WTC11 (cell line): ENCODE measurements at regions not wholly inside any gene's neighbourhood (a gene's known extent, or its start where the extent isn't known, plus 50 kb on each side); places are given as distances from the start of the nearest gene placed in this dataset.
A peak's percentile ranks its signal among the peaks of the same experiment; 100 is the strongest.

Experiments
- ATAC-seq: fragments of 200-7000 bp; cut with Tn5 transposase; 2 replicates; pipeline ENCODE4 v1.10.0; 2021; ENCODE audit warnings: mild to moderate bottlenecking, moderate library complexity
- CTCF ChIA-PET: fragments of 300-600 bp; sonication (Branson Sonifier 250); formaldehyde crosslinking; loops from one replicate; lab custom pipeline; 2021; ENCODE audit warnings: antibody characterized with exemption; lab: Charles Lee
- POLR2A ChIA-PET: fragments of 350-600 bp; sonication (Branson Sonifier 250); formaldehyde crosslinking; loops from one replicate; lab custom pipeline; 2021; ENCODE audit warnings: antibody characterized with exemption; lab: Charles Lee
- DNase-seq: peaks from one replicate; pipeline ENCODE4 v3.0.0; 2021; ENCODE audit warnings: low spot score
- H3K27ac Mint-ChIP-seq: 2 replicates; pipeline ENCODE4 v1.8.0; 2021; ENCODE audit warnings: mixed read lengths
- H3K27me3 Mint-ChIP-seq: 2 replicates; pipeline ENCODE4 v1.8.0; 2021; ENCODE audit warnings: low read depth, mild to moderate bottlenecking, moderate library complexity, mixed read lengths
- H3K36me3 Mint-ChIP-seq: 2 replicates; pipeline ENCODE4 v1.8.0; 2021; ENCODE audit warnings: mixed read lengths
- H3K4me1 Mint-ChIP-seq: 2 replicates; pipeline ENCODE4 v1.8.0; 2022; ENCODE audit warnings: mixed read lengths
- H3K4me3 Mint-ChIP-seq: 2 replicates; pipeline ENCODE4 v1.8.0; 2021; ENCODE audit warnings: mild to moderate bottlenecking, moderate library complexity, mixed read lengths
- H3K9me3 Mint-ChIP-seq: 2 replicates; pipeline ENCODE4 v1.8.0; 2021; ENCODE audit warnings: mixed read lengths
- CBFB ChIP-seq: sonication (generic); formaldehyde crosslinking; IDR thresholded peaks from 2 replicates; pipeline ENCODE4 v1.8.1; 2022; ENCODE audit warnings: mild to moderate bottlenecking, low read depth, missing genetic modification reagents
- EMX1 ChIP-seq: fragments of 250-450 bp; sonication (Bioruptor Pico); IDR thresholded peaks from 2 replicates; pipeline ENCODE4 v1.8.0; 2021; ENCODE audit warnings: mild to moderate bottlenecking
- ETV6 ChIP-seq: sonication (generic); formaldehyde crosslinking; IDR thresholded peaks from 2 replicates; pipeline ENCODE4 v1.8.1; 2022; ENCODE audit warnings: mild to moderate bottlenecking, missing genetic modification reagents
- GRHL2 ChIP-seq: fragments of 250-450 bp; sonication (Bioruptor Pico); IDR thresholded peaks from 2 replicates; pipeline ENCODE4 v1.8.0; 2022; ENCODE audit warnings: mild to moderate bottlenecking, moderate library complexity; ENCODE audit not compliant: insufficient replicate concordance, severe bottlenecking
- GTF2I ChIP-seq: fragments of 250-450 bp; sonication (Bioruptor Pico); conservative IDR thresholded peaks from 2 replicates; pipeline ENCODE4 v1.4.0; 2021; ENCODE audit warnings: mild to moderate bottlenecking
- JAZF1 ChIP-seq: fragments of 250-450 bp; sonication (Bioruptor Pico); IDR thresholded peaks from 2 replicates; pipeline ENCODE4 v1.9.0; 2021; ENCODE audit warnings: moderate library complexity, mild to moderate bottlenecking, inconsistent platforms
- JUN ChIP-seq: sonication (generic); formaldehyde crosslinking; IDR thresholded peaks from 2 replicates; pipeline ENCODE4 v1.8.0; 2023; ENCODE audit warnings: mild to moderate bottlenecking, missing genetic modification reagents
- KAT7 ChIP-seq: sonication (generic); formaldehyde crosslinking; IDR thresholded peaks from 2 replicates; pipeline ENCODE4 v1.8.1; 2023; ENCODE audit warnings: missing genetic modification reagents, mild to moderate bottlenecking, borderline replicate concordance
- OVOL2 ChIP-seq: fragments of 250-450 bp; sonication (Bioruptor Pico); IDR thresholded peaks from 2 replicates; pipeline ENCODE4 v1.9.0; 2021; ENCODE audit warnings: mild to moderate bottlenecking, borderline replicate concordance
- SMAD3 ChIP-seq: sonication (generic); formaldehyde crosslinking; IDR thresholded peaks from 2 replicates; pipeline ENCODE4 v1.8.0; 2022; ENCODE audit warnings: missing genetic modification reagents, mild to moderate bottlenecking, borderline replicate concordance
- SOX15 ChIP-seq: fragments of 250-450 bp; sonication (Bioruptor Pico); IDR thresholded peaks from 2 replicates; pipeline ENCODE4 v1.9.0; 2021; ENCODE audit warnings: mild to moderate bottlenecking
- ZBTB21 ChIP-seq: sonication (generic); formaldehyde crosslinking; IDR thresholded peaks from 2 replicates; pipeline ENCODE4 v1.8.1; 2023; ENCODE audit warnings: mild to moderate bottlenecking, missing genetic modification reagents, borderline replicate concordance
- ZNF317 ChIP-seq: sonication (generic); formaldehyde crosslinking; IDR thresholded peaks from 2 replicates; pipeline ENCODE4 v1.8.1; 2023; ENCODE audit warnings: low read depth, mild to moderate bottlenecking, moderate library complexity, missing genetic modification reagents, borderline replicate concordance
- ZNF416 ChIP-seq: fragments of 250-450 bp; sonication (Bioruptor Pico); IDR thresholded peaks from 2 replicates; pipeline ENCODE4 v1.9.0; 2021; ENCODE audit warnings: mild to moderate bottlenecking, inconsistent platforms
- TF ChIP-seq, protein P1 (sequence below): sonication (generic); formaldehyde crosslinking; IDR thresholded peaks from 2 replicates; pipeline ENCODE4 v1.8.1; 2023; ENCODE audit warnings: mild to moderate bottlenecking, missing genetic modification reagents, moderate library complexity
- TF ChIP-seq, protein P2 (sequence below): sonication (generic); formaldehyde crosslinking; IDR thresholded peaks from 2 replicates; pipeline ENCODE4 v1.8.1; 2023; ENCODE audit warnings: mild to moderate bottlenecking, missing genetic modification reagents
- TF ChIP-seq, protein P3 (sequence below): sonication (generic); formaldehyde crosslinking; IDR thresholded peaks from 2 replicates; pipeline ENCODE4 v1.8.0; 2022; ENCODE audit warnings: mild to moderate bottlenecking, missing genetic modification reagents
- TF ChIP-seq, protein P4 (sequence below): sonication (generic); formaldehyde crosslinking; IDR thresholded peaks from 2 replicates; pipeline ENCODE4 v1.8.0; 2023; ENCODE audit warnings: missing genetic modification reagents, mild to moderate bottlenecking, borderline replicate concordance
- TF ChIP-seq, protein P5 (sequence below): sonication (generic); formaldehyde crosslinking; IDR thresholded peaks from 2 replicates; pipeline ENCODE4 v1.8.1; 2022; ENCODE audit warnings: mild to moderate bottlenecking, missing genetic modification reagents, moderate library complexity, borderline replicate concordance

DNA sequence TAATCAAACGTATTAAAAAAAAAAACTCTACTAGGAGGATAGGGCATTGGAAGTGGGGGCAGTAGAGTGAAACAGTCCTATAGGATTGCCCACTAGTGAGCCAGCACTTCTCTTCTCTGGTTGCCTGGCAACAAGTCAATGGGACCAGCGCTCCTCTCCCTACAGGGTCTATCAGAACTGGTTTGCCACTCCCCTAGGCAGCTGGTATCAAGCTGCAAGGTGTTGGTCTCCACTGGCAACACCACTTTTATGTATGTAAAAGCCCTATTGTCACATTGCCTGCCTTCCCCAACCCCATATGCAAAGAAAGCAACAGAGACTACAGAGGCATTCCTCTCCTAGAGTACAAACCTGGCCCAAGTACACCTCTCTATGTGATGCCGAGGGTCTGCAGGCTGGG, 166.9 kb upstream of the MCHR2 start:
- H3K27me3 Mint-ChIP-seq, result peaks cover 5% of the 10 kb centered on the region

DNA sequence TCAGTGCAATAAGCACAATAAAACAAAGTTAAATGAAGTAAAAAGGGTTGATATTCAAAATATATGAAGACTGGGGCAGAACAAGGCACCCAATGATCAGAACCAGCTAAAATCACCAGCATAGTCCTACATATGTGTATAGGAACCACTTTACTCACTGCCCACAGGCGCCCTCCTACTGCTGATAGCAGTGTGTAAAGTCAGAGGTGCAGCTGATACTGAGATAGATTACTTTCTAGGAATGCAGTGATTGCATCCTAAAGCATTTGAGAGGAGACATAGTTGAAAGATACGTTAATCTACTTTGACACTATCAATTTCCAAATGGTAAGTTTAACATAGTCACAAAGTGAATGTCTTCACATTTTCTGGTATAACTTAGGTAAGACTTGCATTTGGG, 161.1 kb upstream of the MCHR2 start:
- no peak overlapping the region for H3K4me3 Mint-ChIP-seq
- CTCF ChIA-PET, result no interaction called here
- no peak for TF ChIP-seq KAT7 (CRISPR knock-in tag)
- TF ChIP-seq JUN, result no peak
- TF ChIP-seq GRHL2, result no peak
- TF ChIP-seq, protein P1, sequence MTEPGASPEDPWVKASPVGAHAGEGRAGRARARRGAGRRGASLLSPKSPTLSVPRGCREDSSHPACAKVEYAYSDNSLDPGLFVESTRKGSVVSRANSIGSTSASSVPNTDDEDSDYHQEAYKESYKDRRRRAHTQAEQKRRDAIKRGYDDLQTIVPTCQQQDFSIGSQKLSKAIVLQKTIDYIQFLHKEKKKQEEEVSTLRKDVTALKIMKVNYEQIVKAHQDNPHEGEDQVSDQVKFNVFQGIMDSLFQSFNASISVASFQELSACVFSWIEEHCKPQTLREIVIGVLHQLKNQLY (CRISPR knock-in tag), result no peak
- no peak for TF ChIP-seq EMX1
- no peak for TF ChIP-seq ETV6 (CRISPR knock-in tag)
- TF ChIP-seq CBFB (CRISPR knock-in tag), result no peak
- DNase-seq (no peak), ATAC-seq (no peak)
- H3K27ac Mint-ChIP-seq, result no peak overlapping the region
- H3K4me1 Mint-ChIP-seq, result peaks cover 4% of the 10 kb centered on the region
- no peaks in the 10 kb centered on the region for H3K36me3 Mint-ChIP-seq
- no peaks in the 10 kb centered on the region for H3K27me3 Mint-ChIP-seq
- H3K9me3 Mint-ChIP-seq, result peaks cover 6% of the 10 kb centered on the region
- POLR2A ChIA-PET, result no interaction called here

More for the DNA sequence above, 166.9 kb upstream of the MCHR2 start:
- ChIA-PET CTCF (no interaction called here), POLR2A (no interaction called here)
- Mint-ChIP-seq H3K9me3 (peaks cover 6% of the 10 kb centered on the region), H3K4me3 (no peak overlapping the region), H3K36me3 (no peaks in the 10 kb centered on the region), H3K27ac (peak overlapping the region; percentile 85; the same call in 1 of the 2 replicates), H3K4me1 (peaks cover 40% of the 10 kb centered on the region)
- ATAC-seq (peak; percentile 93), DNase-seq (peak; percentile 34)
- TF ChIP-seq, protein P2, sequence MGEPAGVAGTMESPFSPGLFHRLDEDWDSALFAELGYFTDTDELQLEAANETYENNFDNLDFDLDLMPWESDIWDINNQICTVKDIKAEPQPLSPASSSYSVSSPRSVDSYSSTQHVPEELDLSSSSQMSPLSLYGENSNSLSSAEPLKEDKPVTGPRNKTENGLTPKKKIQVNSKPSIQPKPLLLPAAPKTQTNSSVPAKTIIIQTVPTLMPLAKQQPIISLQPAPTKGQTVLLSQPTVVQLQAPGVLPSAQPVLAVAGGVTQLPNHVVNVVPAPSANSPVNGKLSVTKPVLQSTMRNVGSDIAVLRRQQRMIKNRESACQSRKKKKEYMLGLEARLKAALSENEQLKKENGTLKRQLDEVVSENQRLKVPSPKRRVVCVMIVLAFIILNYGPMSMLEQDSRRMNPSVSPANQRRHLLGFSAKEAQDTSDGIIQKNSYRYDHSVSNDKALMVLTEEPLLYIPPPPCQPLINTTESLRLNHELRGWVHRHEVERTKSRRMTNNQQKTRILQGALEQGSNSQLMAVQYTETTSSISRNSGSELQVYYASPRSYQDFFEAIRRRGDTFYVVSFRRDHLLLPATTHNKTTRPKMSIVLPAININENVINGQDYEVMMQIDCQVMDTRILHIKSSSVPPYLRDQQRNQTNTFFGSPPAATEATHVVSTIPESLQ (CRISPR knock-in tag), result no peak
- no peak for TF ChIP-seq OVOL2 (CRISPR knock-in tag)

DNA sequence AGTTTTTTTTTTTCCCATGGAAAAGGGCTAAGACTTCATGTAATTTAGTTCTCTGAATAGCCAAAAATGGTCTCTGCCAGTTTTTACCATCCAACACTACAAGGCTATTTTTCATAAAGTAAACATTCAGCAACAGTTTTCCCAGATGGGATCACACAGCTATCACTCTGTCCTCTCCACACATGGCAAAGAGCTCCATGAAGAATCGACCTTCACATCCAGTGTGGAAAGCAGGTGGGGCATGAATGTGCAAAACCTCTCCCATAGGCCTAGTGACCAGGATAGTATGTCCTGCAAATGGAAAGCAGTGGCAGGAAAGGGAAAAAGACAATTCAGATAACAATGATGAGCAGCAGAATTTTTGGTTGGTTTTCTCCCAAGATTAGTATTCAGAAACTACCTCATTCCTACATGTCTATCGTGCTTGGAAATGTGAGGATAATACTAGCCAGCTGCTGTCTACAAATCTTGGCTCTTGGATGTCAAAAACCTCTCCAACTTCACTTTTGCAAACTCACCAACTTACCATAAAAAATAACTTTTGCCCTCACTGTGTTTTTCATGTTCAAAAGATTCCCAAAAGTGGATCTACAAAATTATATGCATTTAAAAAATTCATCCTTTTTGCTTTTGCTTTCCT, 159.7 kb upstream of the MCHR2 start:
- CTCF ChIA-PET, result no interaction called here
- Mint-ChIP-seq H3K27me3 (no peaks in the 10 kb centered on the region), H3K9me3 (peaks cover 6% of the 10 kb centered on the region), H3K27ac (no peak overlapping the region), H3K36me3 (no peaks in the 10 kb centered on the region), H3K4me1 (no peaks in the 10 kb centered on the region), H3K4me3 (no peak overlapping the region)
- ATAC-seq, result no peak
- POLR2A ChIA-PET, result no interaction called here
- DNase-seq, result no peak
- TF ChIP-seq, protein P3, sequence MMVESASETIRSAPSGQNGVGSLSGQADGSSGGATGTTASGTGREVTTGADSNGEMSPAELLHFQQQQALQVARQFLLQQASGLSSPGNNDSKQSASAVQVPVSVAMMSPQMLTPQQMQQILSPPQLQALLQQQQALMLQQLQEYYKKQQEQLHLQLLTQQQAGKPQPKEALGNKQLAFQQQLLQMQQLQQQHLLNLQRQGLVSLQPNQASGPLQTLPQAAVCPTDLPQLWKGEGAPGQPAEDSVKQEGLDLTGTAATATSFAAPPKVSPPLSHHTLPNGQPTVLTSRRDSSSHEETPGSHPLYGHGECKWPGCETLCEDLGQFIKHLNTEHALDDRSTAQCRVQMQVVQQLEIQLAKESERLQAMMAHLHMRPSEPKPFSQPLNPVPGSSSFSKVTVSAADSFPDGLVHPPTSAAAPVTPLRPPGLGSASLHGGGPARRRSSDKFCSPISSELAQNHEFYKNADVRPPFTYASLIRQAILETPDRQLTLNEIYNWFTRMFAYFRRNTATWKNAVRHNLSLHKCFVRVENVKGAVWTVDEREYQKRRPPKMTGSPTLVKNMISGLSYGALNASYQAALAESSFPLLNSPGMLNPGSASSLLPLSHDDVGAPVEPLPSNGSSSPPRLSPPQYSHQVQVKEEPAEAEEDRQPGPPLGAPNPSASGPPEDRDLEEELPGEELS, result no peak
- TF ChIP-seq ZNF416 (CRISPR knock-in tag) (no peak), JAZF1 (no peak), KAT7 (CRISPR knock-in tag) (no peak), SMAD3 (CRISPR knock-in tag) (no peak), EMX1 (no peak), ZNF317 (no peak), SOX15 (CRISPR knock-in tag) (no peak), GTF2I (no peak), ZBTB21 (CRISPR knock-in tag) (no peak)
- TF ChIP-seq, protein P1 (CRISPR knock-in tag), result no peak
- TF ChIP-seq, protein P4, sequence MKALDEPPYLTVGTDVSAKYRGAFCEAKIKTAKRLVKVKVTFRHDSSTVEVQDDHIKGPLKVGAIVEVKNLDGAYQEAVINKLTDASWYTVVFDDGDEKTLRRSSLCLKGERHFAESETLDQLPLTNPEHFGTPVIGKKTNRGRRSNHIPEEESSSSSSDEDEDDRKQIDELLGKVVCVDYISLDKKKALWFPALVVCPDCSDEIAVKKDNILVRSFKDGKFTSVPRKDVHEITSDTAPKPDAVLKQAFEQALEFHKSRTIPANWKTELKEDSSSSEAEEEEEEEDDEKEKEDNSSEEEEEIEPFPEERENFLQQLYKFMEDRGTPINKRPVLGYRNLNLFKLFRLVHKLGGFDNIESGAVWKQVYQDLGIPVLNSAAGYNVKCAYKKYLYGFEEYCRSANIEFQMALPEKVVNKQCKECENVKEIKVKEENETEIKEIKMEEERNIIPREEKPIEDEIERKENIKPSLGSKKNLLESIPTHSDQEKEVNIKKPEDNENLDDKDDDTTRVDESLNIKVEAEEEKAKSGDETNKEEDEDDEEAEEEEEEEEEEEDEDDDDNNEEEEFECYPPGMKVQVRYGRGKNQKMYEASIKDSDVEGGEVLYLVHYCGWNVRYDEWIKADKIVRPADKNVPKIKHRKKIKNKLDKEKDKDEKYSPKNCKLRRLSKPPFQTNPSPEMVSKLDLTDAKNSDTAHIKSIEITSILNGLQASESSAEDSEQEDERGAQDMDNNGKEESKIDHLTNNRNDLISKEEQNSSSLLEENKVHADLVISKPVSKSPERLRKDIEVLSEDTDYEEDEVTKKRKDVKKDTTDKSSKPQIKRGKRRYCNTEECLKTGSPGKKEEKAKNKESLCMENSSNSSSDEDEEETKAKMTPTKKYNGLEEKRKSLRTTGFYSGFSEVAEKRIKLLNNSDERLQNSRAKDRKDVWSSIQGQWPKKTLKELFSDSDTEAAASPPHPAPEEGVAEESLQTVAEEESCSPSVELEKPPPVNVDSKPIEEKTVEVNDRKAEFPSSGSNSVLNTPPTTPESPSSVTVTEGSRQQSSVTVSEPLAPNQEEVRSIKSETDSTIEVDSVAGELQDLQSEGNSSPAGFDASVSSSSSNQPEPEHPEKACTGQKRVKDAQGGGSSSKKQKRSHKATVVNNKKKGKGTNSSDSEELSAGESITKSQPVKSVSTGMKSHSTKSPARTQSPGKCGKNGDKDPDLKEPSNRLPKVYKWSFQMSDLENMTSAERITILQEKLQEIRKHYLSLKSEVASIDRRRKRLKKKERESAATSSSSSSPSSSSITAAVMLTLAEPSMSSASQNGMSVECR, result no peak
- TF ChIP-seq, protein P5, sequence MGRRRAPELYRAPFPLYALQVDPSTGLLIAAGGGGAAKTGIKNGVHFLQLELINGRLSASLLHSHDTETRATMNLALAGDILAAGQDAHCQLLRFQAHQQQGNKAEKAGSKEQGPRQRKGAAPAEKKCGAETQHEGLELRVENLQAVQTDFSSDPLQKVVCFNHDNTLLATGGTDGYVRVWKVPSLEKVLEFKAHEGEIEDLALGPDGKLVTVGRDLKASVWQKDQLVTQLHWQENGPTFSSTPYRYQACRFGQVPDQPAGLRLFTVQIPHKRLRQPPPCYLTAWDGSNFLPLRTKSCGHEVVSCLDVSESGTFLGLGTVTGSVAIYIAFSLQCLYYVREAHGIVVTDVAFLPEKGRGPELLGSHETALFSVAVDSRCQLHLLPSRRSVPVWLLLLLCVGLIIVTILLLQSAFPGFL (CRISPR knock-in tag), result no peak
